HEK293 (cell line): ENCODE measurements at regions not wholly inside any gene's neighbourhood (a gene's known extent, or its start where the extent isn't known, plus 50 kb on each side); places are given as distances from the start of the nearest gene placed in this dataset.

Experiments used
- CTCF ChIA-PET: fragments of 350-600 bp; formaldehyde crosslinking; extraction: SDS; loops from one replicate; lab custom pipeline; 2021; ENCODE audit warnings: antibody characterized with exemption; lab: Yijun Ruan, JAX
- POLR2A ChIA-PET: fragments of 300-600 bp; formaldehyde crosslinking; extraction: SDS; loops from one replicate; lab custom pipeline; 2020; ENCODE audit warnings: antibody characterized with exemption, inconsistent platforms; lab: Yijun Ruan, JAX
- H3K27ac ChIP-seq: fragments of 200-500 bp; sonication (Bioruptor generic); 2 replicates; pipeline ENCODE4 v1.5.1; 2014; ENCODE audit warnings: low read depth, low read length, control low read depth, inconsistent platforms; ENCODE audit errors: extremely low read depth
- H3K36me3 ChIP-seq, 2 experiments: fragments of 200-500 bp in 1 of 2; sonication (Bioruptor generic) in 1 of 2; 1 replicate in 1 of 2; 2 replicates in 1 of 2; pipeline ENCODE4 v1.5.1; 2014 to 2017; ENCODE audit warnings: inconsistent platforms in 2 of 2, low read length in 2 of 2; ENCODE audit not compliant: control insufficient read depth in 2 of 2, insufficient read depth in 1 of 2
- H3K4me1 ChIP-seq: fragments of 200-500 bp; sonication (Bioruptor generic); 2 replicates; pipeline ENCODE4 v1.5.1; 2014; ENCODE audit warnings: mild to moderate bottlenecking, low read length, inconsistent platforms; ENCODE audit not compliant: control insufficient read depth, insufficient read depth
- H3K4me3 ChIP-seq: 2 replicates; pipeline ENCODE4 v1.5.1; 2011; ENCODE audit warnings: low read depth, mild to moderate bottlenecking, control low read depth, low read length, moderate library complexity
- H3K9me3 ChIP-seq: fragments of 200-500 bp; sonication (Bioruptor generic); 2 replicates; pipeline ENCODE4 v1.5.1; 2014; ENCODE audit warnings: low read depth, low read length, inconsistent platforms; ENCODE audit not compliant: control insufficient read depth, insufficient read depth
- BCL11A ChIP-seq: fragments of 450-650 bp; formaldehyde crosslinking; IDR thresholded peaks from 2 replicates; pipeline ENCODE4 v1.5.1; 2016; ENCODE audit warnings: low read depth, missing biosample characterization, missing genetic modification characterization
- PRDM6 ChIP-seq: fragments of 450-650 bp; formaldehyde crosslinking; IDR thresholded peaks from 2 replicates; pipeline ENCODE4 v1.5.1; 2017; ENCODE audit warnings: missing biosample characterization, missing genetic modification characterization
- ZFP37 ChIP-seq: fragments of 450-650 bp; formaldehyde crosslinking; IDR thresholded peaks from 2 replicates; pipeline ENCODE4 v1.5.1; 2016; ENCODE audit warnings: missing biosample characterization, missing genetic modification characterization
- ZNF146 ChIP-seq: fragments of 450-650 bp; formaldehyde crosslinking; IDR thresholded peaks from 2 replicates; pipeline ENCODE4 v1.5.1; 2016; ENCODE audit warnings: missing biosample characterization, missing genetic modification characterization
- ZNF16 ChIP-seq: fragments of 450-650 bp; formaldehyde crosslinking; IDR thresholded peaks from 2 replicates; pipeline ENCODE4 v1.5.1; 2016; ENCODE audit warnings: low read depth, missing biosample characterization, missing genetic modification characterization
- ZNF175 ChIP-seq: fragments of 450-650 bp; formaldehyde crosslinking; IDR thresholded peaks from 2 replicates; pipeline ENCODE4 v1.5.1; 2016; ENCODE audit warnings: missing biosample characterization, missing genetic modification characterization
- ZNF221 ChIP-seq: fragments of 450-650 bp; formaldehyde crosslinking; IDR thresholded peaks from 2 replicates; pipeline ENCODE4 v1.5.1; 2017; ENCODE audit warnings: missing biosample characterization, missing genetic modification characterization, borderline replicate concordance
- ZNF280D ChIP-seq: fragments of 450-650 bp; formaldehyde crosslinking; IDR thresholded peaks from 2 replicates; pipeline ENCODE4 v1.5.1; 2016; ENCODE audit warnings: missing biosample characterization, missing genetic modification characterization
- ZNF354C ChIP-seq: fragments of 450-650 bp; formaldehyde crosslinking; IDR thresholded peaks from 2 replicates; pipeline ENCODE4 v1.5.1; 2016; ENCODE audit warnings: missing biosample characterization, missing genetic modification characterization, low read depth, borderline replicate concordance
- ZNF449 ChIP-seq: fragments of 450-650 bp; formaldehyde crosslinking; IDR thresholded peaks from 2 replicates; pipeline ENCODE4 v1.5.1; 2017; ENCODE audit warnings: missing biosample characterization, mild to moderate bottlenecking, missing genetic modification characterization, moderate library complexity
- ZNF623 ChIP-seq: fragments of 450-650 bp; formaldehyde crosslinking; IDR thresholded peaks from 2 replicates; pipeline ENCODE4 v1.5.1; 2016; ENCODE audit warnings: missing biosample characterization, missing genetic modification characterization
- ZNF626 ChIP-seq: fragments of 450-650 bp; sonication (Bioruptor Pico); formaldehyde crosslinking; IDR thresholded peaks from 2 replicates; pipeline ENCODE4 v1.5.1; 2018; ENCODE audit warnings: missing biosample characterization, missing genetic modification characterization, inconsistent platforms
- ZNF654 ChIP-seq: fragments of 450-650 bp; formaldehyde crosslinking; IDR thresholded peaks from 2 replicates; pipeline ENCODE4 v1.5.1; 2016; ENCODE audit warnings: low read depth, missing biosample characterization, missing genetic modification characterization
- ZNF843 ChIP-seq: fragments of 450-650 bp; formaldehyde crosslinking; IDR thresholded peaks from 2 replicates; pipeline ENCODE4 v1.5.1; 2016; ENCODE audit warnings: missing biosample characterization, missing genetic modification characterization
- ZSCAN16 ChIP-seq: fragments of 450-650 bp; formaldehyde crosslinking; IDR thresholded peaks from 2 replicates; pipeline ENCODE4 v1.5.1; 2016; ENCODE audit warnings: missing biosample characterization, missing genetic modification characterization
- ZXDB ChIP-seq: fragments of 450-650 bp; formaldehyde crosslinking; IDR thresholded peaks from 2 replicates; pipeline ENCODE4 v1.5.1; 2016; ENCODE audit warnings: missing biosample characterization, missing genetic modification characterization
- TF ChIP-seq, protein P1 (sequence below): fragments of 450-650 bp; formaldehyde crosslinking; IDR thresholded peaks from 2 replicates; pipeline ENCODE4; 2016; ENCODE audit warnings: missing biosample characterization, missing genetic modification characterization
- TF ChIP-seq, protein P2 (sequence below): fragments of 450-650 bp; formaldehyde crosslinking; conservative IDR thresholded peaks from 2 replicates; pipeline ENCODE4 v1.5.1; 2016; ENCODE audit warnings: low read depth, missing biosample characterization, missing genetic modification characterization
- TF ChIP-seq, protein P3 (sequence below): fragments of 450-650 bp; formaldehyde crosslinking; IDR thresholded peaks from 2 replicates; pipeline ENCODE4 v1.5.1; 2016; ENCODE audit warnings: missing biosample characterization, missing genetic modification characterization

DNA sequence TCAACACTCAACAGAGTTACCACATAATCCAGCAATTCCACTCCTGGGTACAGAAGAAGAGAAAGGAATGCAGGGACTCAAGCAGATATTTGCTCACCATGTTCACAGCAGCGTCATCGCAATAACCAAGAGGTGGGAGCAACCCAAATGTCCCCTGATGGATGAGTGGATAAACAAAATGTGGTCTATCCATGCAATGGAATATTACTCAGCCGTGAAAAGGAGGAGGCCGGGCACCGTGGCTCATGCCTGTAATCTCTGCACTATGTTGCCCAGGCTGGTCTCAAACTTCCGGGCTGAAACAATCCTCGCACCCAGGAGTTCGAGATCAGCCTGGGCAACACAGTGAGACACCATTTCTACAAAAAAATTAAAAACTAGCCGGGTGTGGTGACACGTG, 131.7 kb downstream of the CTTN start:
- H3K27ac ChIP-seq = no peak overlapping the region
- no peak overlapping the region for H3K4me3 ChIP-seq
- no peak for TF ChIP-seq ZNF16
- TF ChIP-seq ZNF146 = peak; percentile 74
- H3K4me1 ChIP-seq = no peaks in the 10 kb centered on the region
- POLR2A ChIA-PET = no interaction called here
- CTCF ChIA-PET = no interaction called here
- H3K36me3 ChIP-seq = no peaks in the 10 kb centered on the region
- H3K9me3 ChIP-seq = no peaks in the 10 kb centered on the region

- TF ChIP-seq ZNF175 (tag by site-specific recombination) (no peak), ZNF280D (no peak), ZNF843 (no peak), ZXDB (tag by site-specific recombination) (no peak), ZNF626 (no peak), PRDM6 (tag by site-specific recombination) (no peak), ZFP37 (tag by site-specific recombination) (no peak), ZNF221 (tag by site-specific recombination) (no peak), BCL11A (tag by site-specific recombination) (no peak)
- TF ChIP-seq, protein P1, sequence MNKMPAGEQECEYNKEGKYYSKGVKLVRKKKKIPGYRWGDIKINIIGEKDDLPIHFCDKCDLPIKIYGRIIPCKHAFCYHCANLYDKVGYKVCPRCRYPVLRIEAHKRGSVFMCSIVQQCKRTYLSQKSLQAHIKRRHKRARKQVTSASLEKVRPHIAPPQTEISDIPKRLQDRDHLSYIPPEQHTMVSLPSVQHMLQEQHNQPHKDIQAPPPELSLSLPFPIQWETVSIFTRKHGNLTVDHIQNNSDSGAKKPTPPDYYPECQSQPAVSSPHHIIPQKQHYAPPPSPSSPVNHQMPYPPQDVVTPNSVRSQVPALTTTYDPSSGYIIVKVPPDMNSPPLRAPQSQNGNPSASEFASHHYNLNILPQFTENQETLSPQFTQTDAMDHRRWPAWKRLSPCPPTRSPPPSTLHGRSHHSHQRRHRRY (tag by site-specific recombination) = no peak
- CTCF ChIA-PET = no interaction called here
These were observed 132.4 kb downstream of the CTTN start for GRCh38 chr11:70530629-70531185.

GRCh38 chr11:70531281-70532065, 133.1 kb downstream of the CTTN start:
- no peaks in the 10 kb centered on the region for H3K9me3 ChIP-seq
- no peak overlapping the region for H3K27ac ChIP-seq
- H3K36me3 ChIP-seq = no peaks in the 10 kb centered on the region
- POLR2A ChIA-PET = no interaction called here
- H3K4me3 ChIP-seq = no peak overlapping the region
- CTCF ChIA-PET = no interaction called here
- H3K4me1 ChIP-seq = no peaks in the 10 kb centered on the region
- no peak for TF ChIP-seq ZNF623 (tag by site-specific recombination)
- TF ChIP-seq, protein P2, sequence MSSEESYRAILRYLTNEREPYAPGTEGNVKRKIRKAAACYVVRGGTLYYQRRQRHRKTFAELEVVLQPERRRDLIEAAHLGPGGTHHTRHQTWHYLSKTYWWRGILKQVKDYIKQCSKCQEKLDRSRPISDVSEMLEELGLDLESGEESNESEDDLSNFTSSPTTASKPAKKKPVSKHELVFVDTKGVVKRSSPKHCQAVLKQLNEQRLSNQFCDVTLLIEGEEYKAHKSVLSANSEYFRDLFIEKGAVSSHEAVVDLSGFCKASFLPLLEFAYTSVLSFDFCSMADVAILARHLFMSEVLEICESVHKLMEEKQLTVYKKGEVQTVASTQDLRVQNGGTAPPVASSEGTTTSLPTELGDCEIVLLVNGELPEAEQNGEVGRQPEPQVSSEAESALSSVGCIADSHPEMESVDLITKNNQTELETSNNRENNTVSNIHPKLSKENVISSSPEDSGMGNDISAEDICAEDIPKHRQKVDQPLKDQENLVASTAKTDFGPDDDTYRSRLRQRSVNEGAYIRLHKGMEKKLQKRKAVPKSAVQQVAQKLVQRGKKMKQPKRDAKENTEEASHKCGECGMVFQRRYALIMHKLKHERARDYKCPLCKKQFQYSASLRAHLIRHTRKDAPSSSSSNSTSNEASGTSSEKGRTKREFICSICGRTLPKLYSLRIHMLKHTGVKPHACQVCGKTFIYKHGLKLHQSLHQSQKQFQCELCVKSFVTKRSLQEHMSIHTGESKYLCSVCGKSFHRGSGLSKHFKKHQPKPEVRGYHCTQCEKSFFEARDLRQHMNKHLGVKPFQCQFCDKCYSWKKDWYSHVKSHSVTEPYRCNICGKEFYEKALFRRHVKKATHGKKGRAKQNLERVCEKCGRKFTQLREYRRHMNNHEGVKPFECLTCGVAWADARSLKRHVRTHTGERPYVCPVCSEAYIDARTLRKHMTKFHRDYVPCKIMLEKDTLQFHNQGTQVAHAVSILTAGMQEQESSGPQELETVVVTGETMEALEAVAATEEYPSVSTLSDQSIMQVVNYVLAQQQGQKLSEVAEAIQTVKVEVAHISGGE (tag by site-specific recombination) = no peak
- TF ChIP-seq, protein P3, sequence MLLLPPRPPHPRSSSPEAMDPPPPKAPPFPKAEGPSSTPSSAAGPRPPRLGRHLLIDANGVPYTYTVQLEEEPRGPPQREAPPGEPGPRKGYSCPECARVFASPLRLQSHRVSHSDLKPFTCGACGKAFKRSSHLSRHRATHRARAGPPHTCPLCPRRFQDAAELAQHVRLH (tag by site-specific recombination) = no peak
- no peak for TF ChIP-seq ZNF654 (tag by site-specific recombination)
- TF ChIP-seq ZSCAN16 (tag by site-specific recombination) = no peak
- TF ChIP-seq ZNF449 (tag by site-specific recombination) = no peak
- TF ChIP-seq ZNF354C (tag by site-specific recombination) = no peak

More at GRCh38 chr11:70530629-70531185, 132.4 kb downstream of the CTTN start:
- Histone ChIP-seq H3K36me3 (no peaks in the 10 kb centered on the region), H3K4me3 (no peak overlapping the region), H3K27ac (no peak overlapping the region), H3K9me3 (no peaks in the 10 kb centered on the region), H3K4me1 (no peaks in the 10 kb centered on the region)
- POLR2A ChIA-PET = interaction anchor here (0.7 kb wide), 1 partner anchor 66 kb away, joined by 8 read pairs; no protein-coding TSS in a partner anchor
